Thymus (tissue), 11 donors: ENCODE measurements at regions not wholly inside any gene's neighbourhood (a gene's known extent, or its start where the extent isn't known, plus 50 kb on each side); places are given as distances from the start of the nearest gene placed in this dataset.

Source experiments
- DNase-seq, 9 donors: peaks; one replicate each; pipeline ENCODE4 v3.0.0-alpha.2; 2013; ENCODE audit warnings: low spot score in 9 of 9, low read depth in 6 of 9, missing footprints in 1 of 9
- H3K27ac ChIP-seq, 2 donors: one replicate each; pipeline ENCODE4 v1.5.1; 2013; ENCODE audit warnings: control low read depth in 1 of 2, low read depth in 1 of 2, low read length in 1 of 2, mild to moderate bottlenecking in 1 of 2, moderate library complexity in 1 of 2
- H3K27me3 ChIP-seq, 2 donors: one replicate each; pipeline ENCODE4 v1.5.1; 2013; ENCODE audit warnings: low read length in 1 of 2; ENCODE audit not compliant: control insufficient read depth in 2 of 2, insufficient read depth in 1 of 2
- H3K36me3 ChIP-seq, 2 donors: one replicate each; pipeline ENCODE4 v1.5.1; 2013; ENCODE audit warnings: low read length in 1 of 2, mild to moderate bottlenecking in 1 of 2, moderate library complexity in 1 of 2; ENCODE audit not compliant: control insufficient read depth in 2 of 2, insufficient read depth in 2 of 2
- H3K4me1 ChIP-seq, 2 donors: one replicate each; pipeline ENCODE4 v1.5.1; 2013; ENCODE audit warnings: low read length in 2 of 2; ENCODE audit not compliant: control insufficient read depth in 2 of 2, insufficient read depth in 2 of 2
- H3K4me3 ChIP-seq, 2 donors: one replicate each; pipeline ENCODE4 v1.5.1; 2013; ENCODE audit warnings: low read length in 2 of 2, control low read depth in 1 of 2, mild to moderate bottlenecking in 1 of 2
- H3K9me3 ChIP-seq, 2 donors: one replicate each; pipeline ENCODE4 v1.5.1; 2013; ENCODE audit warnings: low read length in 1 of 2, mild to moderate bottlenecking in 1 of 2; ENCODE audit not compliant: control insufficient read depth in 2 of 2, insufficient read depth in 1 of 2
- WGBS: extraction: QIAGEN DNeasy Blood & Tissue Kit; methylation state at CpG from one replicate; pipeline ENCODE4 v1.1.7; 2013; 5-methylcytosine and 5-hydroxymethylcytosine counted together
- donor health status: healthy.

DNA sequence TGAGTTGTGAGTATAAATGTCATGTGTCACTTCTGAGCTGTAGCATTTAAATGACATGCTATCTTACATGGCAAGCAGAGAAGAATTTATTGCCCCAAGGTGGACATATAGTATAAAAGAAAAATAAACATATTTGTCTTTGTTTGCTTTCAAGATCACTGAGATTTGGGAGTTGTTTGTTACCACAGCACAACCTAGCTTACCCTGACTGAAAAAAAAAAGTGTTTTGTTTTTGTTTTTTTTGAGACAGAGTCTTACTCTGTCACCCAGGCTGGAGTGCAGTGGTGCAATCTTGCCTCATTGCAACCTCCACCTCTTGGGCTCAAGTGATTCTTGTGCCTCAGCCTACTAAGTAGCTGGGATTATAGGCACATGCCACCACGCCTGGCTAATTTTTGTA is 596.5 kb downstream of the MED13L start:
- Histone ChIP-seq H3K27me3 (no peaks in the 10 kb centered on the region), H3K36me3 (no peaks in the 10 kb centered on the region), H3K4me1 (no peaks in the 10 kb centered on the region), H3K27ac (no peak overlapping the region), H3K4me3 (no peak overlapping the region), H3K9me3 (no peaks in the 10 kb centered on the region)
- WGBS, result 94% methylated on average over 1 of the region's 1 CpG
- no peak for DNase-seq

DNA sequence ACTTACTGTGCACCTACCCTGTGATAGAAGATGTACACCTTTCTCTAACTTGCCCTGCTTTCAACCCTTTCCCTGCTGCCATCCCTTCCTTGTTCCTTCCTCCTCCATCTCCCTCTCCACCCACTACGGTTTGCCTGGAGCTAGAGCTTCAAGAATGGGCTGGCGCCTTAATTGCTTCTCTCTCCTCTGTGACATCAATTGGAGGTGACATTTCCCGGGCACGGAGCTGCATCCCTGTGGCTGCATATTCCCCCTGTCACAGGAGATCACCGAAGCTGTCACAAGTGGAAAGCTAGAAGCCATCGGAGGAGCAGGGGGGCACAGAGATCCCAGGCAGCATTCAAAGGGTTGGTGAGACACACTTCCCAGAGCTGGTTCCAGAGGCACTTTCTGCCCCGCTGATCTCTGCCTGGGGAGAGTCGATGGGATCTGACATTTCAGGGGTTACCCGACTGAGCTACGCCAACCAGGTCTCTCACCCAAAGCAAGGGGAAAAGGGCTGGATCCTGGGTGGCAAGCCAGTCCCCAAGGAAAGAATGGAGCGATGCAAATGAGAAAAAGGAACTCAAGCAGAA is 604.9 kb downstream of the MED13L start:
- Histone ChIP-seq H3K9me3 (no peaks in the 10 kb centered on the region), H3K27ac (no peak overlapping the region), H3K4me3 (no peak overlapping the region), H3K36me3 (no peaks in the 10 kb centered on the region), H3K4me1 (no peaks in the 10 kb centered on the region), H3K27me3 (no peaks in the 10 kb centered on the region)
- DNase-seq, result no peak
- 91% methylated on average over 11 of the region's 11 CpGs for WGBS

DNA sequence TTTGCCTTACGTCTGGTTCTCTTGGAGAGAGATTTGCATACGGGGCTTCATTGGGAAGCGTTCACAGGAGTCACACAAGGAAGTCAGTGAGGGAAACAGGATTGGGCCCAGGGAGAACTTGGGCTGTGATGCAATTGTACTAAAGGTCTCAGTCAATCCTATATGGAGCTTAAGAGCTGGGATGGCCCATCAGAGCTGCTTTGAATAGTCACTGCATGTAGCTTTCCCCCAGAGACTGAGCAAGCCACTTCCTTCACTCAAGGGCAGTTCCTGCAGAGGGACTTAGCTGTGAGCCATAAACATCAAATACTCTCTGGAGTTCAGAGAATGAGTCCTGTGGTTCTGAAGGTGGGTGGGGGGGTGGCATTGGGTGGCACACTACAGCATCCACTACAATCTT is 605.4 kb downstream of the MED13L start:
- WGBS, result 78% methylated on average over 3 of the region's 3 CpGs
- H3K27me3 ChIP-seq, result no peaks in the 10 kb centered on the region
- no peaks in the 10 kb centered on the region for H3K36me3 ChIP-seq
- no peaks in the 10 kb centered on the region for H3K9me3 ChIP-seq
- DNase-seq, result no peak
- no peak overlapping the region for H3K27ac ChIP-seq
- H3K4me3 ChIP-seq, result no peak overlapping the region
- no peaks in the 10 kb centered on the region for H3K4me1 ChIP-seq

DNA sequence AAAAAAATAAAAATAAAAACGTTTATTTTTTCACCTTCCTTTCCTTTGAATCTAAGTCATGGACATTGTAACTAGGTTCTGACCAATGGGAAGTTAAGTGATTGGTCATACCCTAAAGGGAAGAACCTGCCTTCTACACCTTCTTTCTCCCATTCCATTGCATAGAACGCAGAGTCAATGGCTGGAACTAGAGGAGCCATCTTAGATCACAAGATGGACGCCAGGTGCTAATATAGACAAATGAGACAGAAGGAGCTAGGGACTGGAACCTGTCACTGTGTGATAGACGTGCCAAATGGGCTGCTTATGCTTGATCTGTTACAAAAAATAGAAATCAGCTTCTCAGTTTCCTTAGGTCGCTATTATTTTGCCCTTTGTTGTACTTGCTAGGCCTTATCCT is 606.6 kb downstream of the MED13L start:
- Histone ChIP-seq H3K4me3 (no peak overlapping the region), H3K27me3 (no peaks in the 10 kb centered on the region), H3K9me3 (no peaks in the 10 kb centered on the region), H3K27ac (no peak overlapping the region), H3K4me1 (no peaks in the 10 kb centered on the region), H3K36me3 (no peaks in the 10 kb centered on the region)
- DNase-seq, result no peak
- WGBS, result 88% methylated on average over 5 of the region's 5 CpGs

DNA sequence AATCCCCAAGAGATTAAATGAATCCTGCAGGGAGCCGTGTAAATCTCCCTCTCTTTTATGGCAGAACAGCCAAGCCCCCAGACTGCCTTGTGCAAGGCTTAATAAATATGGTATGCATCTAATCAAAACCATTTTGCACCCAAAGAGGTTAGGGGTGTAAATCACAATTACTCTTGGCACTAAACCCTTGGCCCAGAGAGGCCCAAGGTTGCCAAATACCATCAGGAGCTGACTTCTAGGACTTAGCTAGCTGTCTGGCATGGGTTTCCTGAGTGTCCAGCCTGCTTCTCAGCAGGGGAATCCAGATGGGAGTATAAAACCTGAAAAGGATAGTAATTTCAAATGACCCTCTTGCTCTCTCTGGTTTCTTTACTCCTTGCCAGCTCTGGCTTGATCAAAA is 610.4 kb downstream of the MED13L start:
- WGBS, result 76% methylated on average over 1 of the region's 1 CpG
- no peak overlapping the region for H3K27ac ChIP-seq
- no peak overlapping the region for H3K4me3 ChIP-seq
- DNase-seq, result no peak
- H3K27me3 ChIP-seq, result no peaks in the 10 kb centered on the region
- H3K9me3 ChIP-seq, result no peaks in the 10 kb centered on the region
- H3K4me1 ChIP-seq, result no peaks in the 10 kb centered on the region
- no peaks in the 10 kb centered on the region for H3K36me3 ChIP-seq

DNA sequence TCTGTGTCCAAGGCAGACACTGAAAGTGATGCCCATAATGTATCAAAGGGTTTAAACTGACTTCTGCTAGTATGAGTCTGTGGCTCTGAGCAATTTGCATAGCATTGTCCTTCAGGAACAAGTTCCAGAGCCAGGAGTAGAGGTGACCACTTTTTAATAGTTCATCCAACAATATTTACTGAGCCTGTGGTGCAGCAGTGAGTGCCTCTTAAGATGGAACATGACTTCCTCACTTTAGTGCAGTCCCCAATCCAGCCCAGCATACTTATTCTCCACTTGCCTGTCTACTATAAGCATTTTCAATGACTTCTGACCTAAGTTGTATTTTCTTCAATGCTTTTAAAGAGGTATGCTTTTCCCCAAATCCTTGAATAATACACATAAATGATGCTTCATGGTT is 611.3 kb downstream of the MED13L start:
- Histone ChIP-seq H3K9me3 (no peaks in the 10 kb centered on the region), H3K27me3 (no peaks in the 10 kb centered on the region), H3K4me3 (no peak overlapping the region), H3K36me3 (no peaks in the 10 kb centered on the region), H3K4me1 (no peaks in the 10 kb centered on the region), H3K27ac (no peak overlapping the region)
- no peak for DNase-seq

DNA sequence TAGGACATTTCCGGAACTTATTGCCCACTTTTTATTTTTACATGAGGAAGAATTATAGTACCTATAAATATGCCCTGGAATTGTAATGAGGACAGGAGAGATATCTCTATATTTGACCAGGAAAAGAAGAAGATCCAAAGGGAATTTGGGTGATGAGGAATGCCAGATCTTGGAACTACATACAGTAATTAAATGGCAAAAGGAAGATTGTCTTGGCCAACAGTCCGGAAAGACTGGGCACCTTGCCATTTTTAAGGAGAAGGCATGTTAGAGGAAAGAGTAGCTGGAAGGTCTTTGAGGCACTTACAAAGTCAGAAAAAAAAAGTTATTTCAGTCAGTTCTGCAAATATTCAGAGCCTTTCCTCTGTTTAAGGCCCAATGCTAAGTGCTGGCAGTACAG is 616.4 kb downstream of the MED13L start:
- Histone ChIP-seq H3K27me3 (no peaks in the 10 kb centered on the region), H3K4me1 (no peaks in the 10 kb centered on the region), H3K36me3 (no peaks in the 10 kb centered on the region), H3K4me3 (no peak overlapping the region), H3K27ac (no peak overlapping the region), H3K9me3 (no peaks in the 10 kb centered on the region)
- 95% methylated on average over 2 of the region's 2 CpGs for WGBS
- DNase-seq, result no peak

DNA sequence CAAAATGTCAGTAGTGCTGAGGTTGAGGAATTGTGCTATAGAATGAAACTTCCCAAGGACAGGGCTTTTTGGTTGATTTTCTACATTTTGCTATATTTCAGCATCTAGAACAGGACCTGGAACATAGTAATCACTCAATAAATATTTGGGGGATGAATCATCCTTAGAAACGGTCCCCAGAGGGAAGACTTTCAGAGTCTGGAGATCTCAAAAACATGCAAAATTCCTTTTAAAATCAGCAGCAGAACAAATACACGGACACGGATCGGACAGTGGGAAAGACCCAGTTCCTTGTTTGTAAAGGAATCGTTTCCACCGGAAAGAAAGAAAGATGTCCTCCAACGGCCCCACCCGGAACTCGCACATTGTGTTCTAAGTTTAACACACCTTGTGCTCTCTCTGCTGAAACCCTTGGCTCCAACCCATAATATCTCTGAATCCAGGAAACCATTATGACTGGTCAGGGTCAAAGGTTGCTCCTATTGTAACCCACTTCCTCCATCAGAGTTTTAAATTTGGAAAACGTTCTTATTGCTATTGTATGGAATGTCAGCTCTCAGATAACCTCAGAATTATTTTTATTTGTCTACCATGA is 617.2 kb downstream of the MED13L start:
- H3K9me3 ChIP-seq, result no peaks in the 10 kb centered on the region
- no peak overlapping the region for H3K27ac ChIP-seq
- WGBS, result 20% methylated on average over 10 of the region's 10 CpGs
- no peaks in the 10 kb centered on the region for H3K27me3 ChIP-seq
- DNase-seq, result no peak
- H3K4me1 ChIP-seq, result no peaks in the 10 kb centered on the region
- no peak overlapping the region for H3K4me3 ChIP-seq
- no peaks in the 10 kb centered on the region for H3K36me3 ChIP-seq

DNA sequence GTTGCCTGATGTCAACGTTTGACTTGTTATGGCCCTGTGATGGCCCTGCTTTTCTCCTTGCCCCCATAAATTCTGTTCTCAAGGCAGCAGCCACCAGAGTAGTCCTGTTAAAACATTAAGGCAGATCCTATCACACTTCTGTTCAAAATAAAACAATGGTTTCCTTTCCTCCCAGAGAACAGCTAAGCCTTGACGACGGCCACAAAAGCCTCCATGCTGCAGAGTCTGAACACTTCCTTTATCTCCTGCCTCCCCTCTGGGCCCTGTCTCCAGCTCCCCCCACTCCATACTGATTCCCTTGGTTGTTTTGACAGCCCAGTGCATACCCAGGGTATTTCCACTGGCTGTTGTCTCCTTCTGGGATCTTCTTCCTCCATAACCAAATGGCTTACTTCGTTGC is 618.1 kb downstream of the MED13L start:
- Histone ChIP-seq H3K9me3 (no peaks in the 10 kb centered on the region), H3K27me3 (no peaks in the 10 kb centered on the region), H3K4me3 (no peak overlapping the region), H3K4me1 (no peaks in the 10 kb centered on the region), H3K27ac (no peak overlapping the region), H3K36me3 (no peaks in the 10 kb centered on the region)
- WGBS, result 60% methylated on average over 4 of the region's 4 CpGs
- no peak for DNase-seq
